Duodenal mucosa (tissue), 2 donors: ENCODE measurements at regions not wholly inside any gene's neighbourhood (a gene's known extent, or its start where the extent isn't known, plus 50 kb on each side); places are given as distances from the start of the nearest gene placed in this dataset.
"Not testable (repeated sequence)": the region's sequence is repeated elsewhere in the genome, so short reads cannot be mapped to it uniquely, and the experiment has no call there.

ENCODE experiments used
- H3K27ac ChIP-seq: one replicate; pipeline ENCODE4 v1.7.0; 2013; ENCODE audit warnings: low read depth, low read length
- H3K27me3 ChIP-seq, 2 donors: one replicate each; pipeline ENCODE4 v1.7.0; 2013; ENCODE audit warnings: low read length in 2 of 2, control low read depth in 1 of 2; ENCODE audit not compliant: insufficient read depth in 2 of 2, control insufficient read depth in 1 of 2
- H3K36me3 ChIP-seq, 2 donors: one replicate each; pipeline ENCODE4 v1.7.0; 2013; ENCODE audit warnings: low read length in 2 of 2, control low read depth in 1 of 2; ENCODE audit not compliant: insufficient read depth in 2 of 2, control insufficient read depth in 1 of 2
- H3K4me1 ChIP-seq, 2 donors: one replicate each; pipeline ENCODE4 v1.7.0; 2013; ENCODE audit warnings: low read length in 2 of 2, control low read depth in 1 of 2; ENCODE audit not compliant: insufficient read depth in 2 of 2, control insufficient read depth in 1 of 2
- H3K4me3 ChIP-seq, 2 donors: one replicate each; pipeline ENCODE4 v1.7.0; 2013; ENCODE audit warnings: low read length in 2 of 2, low read depth in 1 of 2
- H3K9ac ChIP-seq, 2 donors: one replicate each; pipeline ENCODE4 v1.7.0; 2013; ENCODE audit warnings: low read length in 2 of 2, low read depth in 1 of 2
- H3K9me3 ChIP-seq, 2 donors: one replicate each; pipeline ENCODE4 v1.7.0; 2013; ENCODE audit warnings: low read length in 2 of 2, control low read depth in 1 of 2; ENCODE audit not compliant: control insufficient read depth in 1 of 2

- Histone ChIP-seq H3K4me1 (no peaks in the 10 kb centered on the region), H3K4me3 (no peak overlapping the region), H3K36me3 (no peaks in the 10 kb centered on the region), H3K9ac (no peak overlapping the region), H3K27ac (no peak overlapping the region), H3K9me3 (no peaks in the 10 kb centered on the region), H3K27me3 (peaks cover 3% of the 10 kb centered on the region in 2 donors)
Measured at GRCh38 chr3:10678796-10679376, 137.1 kb upstream of the SLC6A11 start.

GRCh38 chr3:10680796-10681195 lies 135.2 kb upstream of the SLC6A11 start:
- Histone ChIP-seq H3K4me3 (no peak overlapping the region), H3K27me3 (peaks cover 0 to 12% of the 10 kb centered on the region in 2 donors), H3K9me3 (no peaks in the 10 kb centered on the region), H3K36me3 (no peaks in the 10 kb centered on the region), H3K9ac (no peak overlapping the region), H3K27ac (no peak overlapping the region), H3K4me1 (no peaks in the 10 kb centered on the region)

GRCh38 chr3:10682692-10683091 lies 133.3 kb upstream of the SLC6A11 start:
- Histone ChIP-seq H3K27ac (no peak overlapping the region), H3K9ac (no peak overlapping the region), H3K9me3 (no peaks in the 10 kb centered on the region), H3K4me1 (no peaks in the 10 kb centered on the region), H3K36me3 (no peaks in the 10 kb centered on the region), H3K27me3 (peaks cover 0 to 8% of the 10 kb centered on the region in 2 donors), H3K4me3 (no peak overlapping the region)

- no peaks in the 10 kb centered on the region for H3K4me1 ChIP-seq
- H3K9me3 ChIP-seq: no peaks in the 10 kb centered on the region
- no peak overlapping the region for H3K9ac ChIP-seq
- no peak overlapping the region for H3K4me3 ChIP-seq
- H3K27ac ChIP-seq: no peak overlapping the region
- no peaks in the 10 kb centered on the region for H3K36me3 ChIP-seq
- peaks cover 0 to 8% of the 10 kb centered on the region in 2 donors for H3K27me3 ChIP-seq
Measured at GRCh38 chr3:10683106-10683505, 132.9 kb upstream of the SLC6A11 start.

GRCh38 chr3:10688126-10688525 lies 127.9 kb upstream of the SLC6A11 start:
- no peaks in the 10 kb centered on the region for H3K9me3 ChIP-seq
- H3K36me3 ChIP-seq: no peaks in the 10 kb centered on the region
- H3K4me1 ChIP-seq: no peaks in the 10 kb centered on the region
- no peak overlapping the region for H3K9ac ChIP-seq
- no peak overlapping the region for H3K27ac ChIP-seq
- H3K27me3 ChIP-seq: peaks cover 0 to 8% of the 10 kb centered on the region in 2 donors
- no peak overlapping the region for H3K4me3 ChIP-seq

- H3K36me3 ChIP-seq: no peaks in the 10 kb centered on the region
- H3K9ac ChIP-seq: no peak overlapping the region
- no peak overlapping the region for H3K4me3 ChIP-seq
- H3K27me3 ChIP-seq: peaks cover 0 to 8% of the 10 kb centered on the region in 2 donors
- no peak overlapping the region for H3K27ac ChIP-seq
- no peaks in the 10 kb centered on the region for H3K4me1 ChIP-seq
- no peaks in the 10 kb centered on the region for H3K9me3 ChIP-seq
Measured at GRCh38 chr3:10688548-10689172, 127.4 kb upstream of the SLC6A11 start.

- no peaks in the 10 kb centered on the region for H3K27me3 ChIP-seq
- H3K27ac ChIP-seq: no peak overlapping the region
- no peaks in the 10 kb centered on the region for H3K36me3 ChIP-seq
- H3K9ac ChIP-seq: no peak overlapping the region
- H3K9me3 ChIP-seq: no peaks in the 10 kb centered on the region
- H3K4me3 ChIP-seq: no peak overlapping the region
- H3K4me1 ChIP-seq: no peaks in the 10 kb centered on the region
Measured at GRCh38 chr3:10692039-10692622, 123.9 kb upstream of the SLC6A11 start.

- H3K9ac ChIP-seq: no peak overlapping the region
- no peaks in the 10 kb centered on the region for H3K9me3 ChIP-seq
- peaks cover 0 to 6% of the 10 kb centered on the region in 2 donors for H3K27me3 ChIP-seq
- no peaks in the 10 kb centered on the region for H3K4me1 ChIP-seq
- H3K4me3 ChIP-seq: no peak overlapping the region
- no peaks in the 10 kb centered on the region for H3K36me3 ChIP-seq
- no peak overlapping the region for H3K27ac ChIP-seq
Measured at GRCh38 chr3:10693457-10693856, 122.6 kb upstream of the SLC6A11 start.

- H3K27me3 ChIP-seq: peaks cover 0 to 6% of the 10 kb centered on the region in 2 donors
- no peaks in the 10 kb centered on the region for H3K4me1 ChIP-seq
- no peaks in the 10 kb centered on the region for H3K36me3 ChIP-seq
- no peak overlapping the region for H3K9ac ChIP-seq
- no peaks in the 10 kb centered on the region for H3K9me3 ChIP-seq
- H3K4me3 ChIP-seq: no peak overlapping the region
- no peak overlapping the region for H3K27ac ChIP-seq
Measured at GRCh38 chr3:10694179-10694578, 121.8 kb upstream of the SLC6A11 start.

- H3K36me3 ChIP-seq, H3K9me3 ChIP-seq, H3K4me1 ChIP-seq, H3K4me3 ChIP-seq, H3K27ac ChIP-seq, H3K9ac ChIP-seq, H3K27me3 ChIP-seq: not testable (repeated sequence)
Measured at GRCh38 chr3:10695186-10695585, 120.8 kb upstream of the SLC6A11 start.
